ENCODE measurements at regions not wholly inside any gene's neighbourhood (a gene's known extent, or its start where the extent isn't known, plus 50 kb on each side); places are given as distances from the start of the nearest gene placed in this dataset.
A peak's percentile ranks its signal among the peaks of the same experiment; 100 is the strongest.

DNA sequence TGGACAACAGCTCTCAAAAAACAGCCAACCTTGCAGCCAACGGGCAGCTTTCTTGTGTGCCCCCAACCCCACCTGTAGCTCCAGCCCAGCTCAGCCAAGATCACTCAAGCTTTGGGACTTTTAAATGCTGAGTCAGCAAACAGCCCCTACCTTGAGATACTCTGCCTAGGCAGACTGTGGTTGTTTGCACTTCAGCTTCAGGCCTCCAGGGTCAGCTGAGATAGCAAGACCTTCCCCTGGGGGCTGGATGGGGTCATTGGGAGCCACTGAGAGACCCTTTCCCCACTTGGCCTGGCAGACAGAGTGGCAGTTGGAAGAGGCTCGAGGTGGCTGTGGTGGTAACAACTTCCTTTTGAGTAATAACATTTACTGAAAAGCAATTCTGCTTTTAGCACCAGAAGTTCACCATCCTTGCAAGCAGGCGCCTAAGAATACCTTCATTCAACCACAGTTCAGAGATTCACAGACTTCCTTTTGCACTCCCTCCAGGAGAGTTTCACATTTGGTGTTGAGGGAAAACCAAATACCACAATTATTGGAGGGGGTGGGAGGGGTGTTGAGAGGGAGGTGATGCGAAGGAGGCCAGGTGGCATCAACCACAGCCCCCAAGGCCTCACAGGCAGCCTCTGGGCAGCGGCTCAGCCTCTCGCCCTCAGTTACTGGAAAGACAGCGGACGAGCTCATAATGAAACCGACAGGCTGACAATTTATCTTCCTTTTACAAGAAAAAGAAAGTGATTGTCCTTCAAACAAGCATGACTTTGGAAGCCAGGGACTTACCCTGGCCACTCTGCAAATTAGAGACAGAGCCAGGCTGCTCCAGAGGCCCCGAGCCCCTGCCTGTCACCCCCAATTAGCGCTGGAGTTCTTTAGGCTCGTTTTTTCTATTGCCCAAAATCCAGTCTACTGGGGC is 148.1 kb downstream of the CEBPB start (continued):
- TF ChIP-seq LCOR (CRISPR knock-in tag; IDR thresholded peaks at IDR 0.05) = no peak
- no peak for TF ChIP-seq ZFPM2 (CRISPR knock-in tag; IDR thresholded peaks at IDR 0.05)
- TF ChIP-seq ZNF584 (CRISPR knock-in tag; IDR thresholded peaks at IDR 0.05; ENCODE audit: low read depth) = no peak
- no peak for TF ChIP-seq ZNF3 (CRISPR knock-in tag; IDR thresholded peaks at IDR 0.05)
- no peak for TF ChIP-seq ZC3H8 (IDR thresholded peaks at IDR 0.05)
- no peak for TF ChIP-seq CEBPG (CRISPR knock-in tag; IDR thresholded peaks at IDR 0.05)
- no peak for TF ChIP-seq CEBPG (tag; conservative IDR thresholded peaks at IDR 0.05 in 1 of 2, IDR thresholded peaks at IDR 0.05 in 1 of 2)
- no peak for TF ChIP-seq SAFB (IDR thresholded peaks at IDR 0.05; ENCODE audit: borderline replicate concordance, low read depth, low read length)
- no peak for TF ChIP-seq NR2C2 (CRISPR knock-in tag; IDR thresholded peaks at IDR 0.05)
- 0 out of 2 replicates have a peak, but pooled peaks have one; percentile 16 for TF ChIP-seq NR2C2 (tag; IDR thresholded peaks at IDR 0.05)
- TF ChIP-seq, protein P1, sequence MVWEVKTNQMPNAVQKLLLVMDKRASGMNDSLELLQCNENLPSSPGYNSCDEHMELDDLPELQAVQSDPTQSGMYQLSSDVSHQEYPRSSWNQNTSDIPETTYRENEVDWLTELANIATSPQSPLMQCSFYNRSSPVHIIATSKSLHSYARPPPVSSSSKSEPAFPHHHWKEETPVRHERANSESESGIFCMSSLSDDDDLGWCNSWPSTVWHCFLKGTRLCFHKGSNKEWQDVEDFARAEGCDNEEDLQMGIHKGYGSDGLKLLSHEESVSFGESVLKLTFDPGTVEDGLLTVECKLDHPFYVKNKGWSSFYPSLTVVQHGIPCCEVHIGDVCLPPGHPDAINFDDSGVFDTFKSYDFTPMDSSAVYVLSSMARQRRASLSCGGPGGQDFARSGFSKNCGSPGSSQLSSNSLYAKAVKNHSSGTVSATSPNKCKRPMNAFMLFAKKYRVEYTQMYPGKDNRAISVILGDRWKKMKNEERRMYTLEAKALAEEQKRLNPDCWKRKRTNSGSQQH (CRISPR knock-in tag; IDR thresholded peaks at IDR 0.05) = no peak
- no peak for TF ChIP-seq SMAD2 (IDR thresholded peaks at IDR 0.05; ENCODE audit: low read depth, low read length)
- TF ChIP-seq CBX5 (IDR thresholded peaks at IDR 0.05; ENCODE audit: borderline replicate concordance, low read depth) = no peak
- TF ChIP-seq KLF13 (tag; IDR thresholded peaks at IDR 0.05; ENCODE audit: borderline replicate concordance, low read depth) = no peak
- TF ChIP-seq, protein P2, sequence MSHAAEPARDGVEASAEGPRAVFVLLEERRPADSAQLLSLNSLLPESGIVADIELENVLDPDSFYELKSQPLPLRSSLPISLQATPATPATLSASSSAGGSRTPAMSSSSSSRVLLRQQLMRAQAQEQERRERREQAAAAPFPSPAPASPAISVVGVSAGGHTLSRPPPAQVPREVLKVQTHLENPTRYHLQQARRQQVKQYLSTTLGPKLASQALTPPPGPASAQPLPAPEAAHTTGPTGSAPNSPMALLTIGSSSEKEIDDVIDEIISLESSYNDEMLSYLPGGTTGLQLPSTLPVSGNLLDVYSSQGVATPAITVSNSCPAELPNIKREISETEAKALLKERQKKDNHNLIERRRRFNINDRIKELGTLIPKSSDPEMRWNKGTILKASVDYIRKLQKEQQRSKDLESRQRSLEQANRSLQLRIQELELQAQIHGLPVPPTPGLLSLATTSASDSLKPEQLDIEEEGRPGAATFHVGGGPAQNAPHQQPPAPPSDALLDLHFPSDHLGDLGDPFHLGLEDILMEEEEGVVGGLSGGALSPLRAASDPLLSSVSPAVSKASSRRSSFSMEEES (CRISPR knock-in tag; IDR thresholded peaks at IDR 0.05) = no peak
- TF ChIP-seq MYNN (IDR thresholded peaks at IDR 0.05) = no peak
- no peak for TF ChIP-seq MYNN (CRISPR knock-in tag; IDR thresholded peaks at IDR 0.05)
- TF ChIP-seq TCFL5 (CRISPR knock-in tag; conservative IDR thresholded peaks at IDR 0.05) = no peak
- TF ChIP-seq SP1 (CRISPR knock-in tag; IDR thresholded peaks at IDR 0.05) = no peak
- TF ChIP-seq BACH1 (tag; IDR thresholded peaks at IDR 0.05) = peak; percentile 93
- TF ChIP-seq BRF1 (IDR thresholded peaks at IDR 0.05; ENCODE audit: borderline replicate concordance, extremely low read depth, insufficient read length) = no peak
- no peak for TF ChIP-seq HEY1 (CRISPR knock-in tag; IDR thresholded peaks at IDR 0.05; ENCODE audit: borderline replicate concordance)
- no peak for TF ChIP-seq HIVEP1 (CRISPR knock-in tag; IDR thresholded peaks at IDR 0.05)
- no peak for TF ChIP-seq HDAC6 (IDR thresholded peaks at IDR 0.05; ENCODE audit: low read depth, low read length)
- TF ChIP-seq KDM5B (IDR thresholded peaks at IDR 0.05; ENCODE audit: insufficient replicate concordance, low read depth, low read length) = no peak
- TF ChIP-seq EGR1 (conservative IDR thresholded peaks at IDR 0.05) = no peak
- TF ChIP-seq KAT2B (IDR thresholded peaks at IDR 0.05; ENCODE audit: low read depth, low read length) = no peak
- 0 out of 4 replicates have a peak, but pooled peaks of 1 of the 2 experiments have one; percentile 23 for TF ChIP-seq FOXA3 (CRISPR knock-in tag; conservative IDR thresholded peaks at IDR 0.05 in 1 of 2, IDR thresholded peaks at IDR 0.05 in 1 of 2)

All from K562 (cell line).